ENCODE measurements at regions not wholly inside any gene's neighbourhood (a gene's known extent, or its start where the extent isn't known, plus 50 kb on each side); places are given as distances from the start of the nearest gene placed in this dataset.

DNA sequence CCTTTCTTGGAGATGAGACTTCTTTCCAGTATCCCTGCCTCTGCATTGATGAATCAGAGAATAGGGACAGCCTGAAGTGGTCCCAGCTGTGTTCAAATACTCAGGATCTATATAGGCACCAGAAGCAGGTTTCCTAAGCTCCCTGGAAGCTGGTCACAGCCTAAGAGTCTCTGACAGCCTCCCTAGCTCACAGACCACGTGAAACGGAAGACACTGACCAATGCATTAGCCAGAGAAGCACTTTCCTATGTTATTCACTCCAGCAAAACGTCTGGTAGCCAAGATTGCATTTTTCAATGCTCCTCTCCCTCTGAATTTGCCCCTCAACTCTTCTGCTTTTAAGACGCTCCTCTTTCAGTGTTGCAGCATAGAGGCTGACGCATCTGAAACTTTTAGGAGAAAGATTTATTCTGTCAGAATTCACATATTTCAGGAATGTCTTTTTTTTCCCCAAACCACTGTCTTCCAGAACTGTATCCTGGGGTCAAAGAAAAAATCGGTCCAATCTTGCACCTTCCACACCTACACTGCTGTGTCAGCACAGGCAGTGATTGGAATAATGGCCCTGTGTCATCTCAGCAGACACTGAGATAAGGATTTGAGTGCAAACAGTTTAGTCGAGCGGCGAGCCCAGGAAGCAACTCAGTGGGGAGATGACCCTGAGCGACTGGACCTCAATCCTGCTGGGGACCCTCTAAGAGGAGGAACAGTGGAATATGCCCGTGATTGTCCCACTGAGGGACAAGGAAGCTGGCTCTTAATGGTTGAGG, 109.4 kb downstream of the SMIM20 start:
- Mint-ChIP-seq H3K27me3 (peaks cover 44% of the 10 kb centered on the region), H3K4me3 (no peak overlapping the region), H3K27ac (no peak overlapping the region), H3K4me1 (peaks cover 7% of the 10 kb centered on the region), H3K36me3 (ENCODE audit: low read depth) (peaks cover 4% of the 10 kb centered on the region)
- DNase-seq (no peak), ATAC-seq (no peak)
- no peaks in the 10 kb centered on the region for H3K9me3 ChIP-seq (ENCODE audit: control insufficient read depth, low read length, poor library complexity, severe bottlenecking)

DNA sequence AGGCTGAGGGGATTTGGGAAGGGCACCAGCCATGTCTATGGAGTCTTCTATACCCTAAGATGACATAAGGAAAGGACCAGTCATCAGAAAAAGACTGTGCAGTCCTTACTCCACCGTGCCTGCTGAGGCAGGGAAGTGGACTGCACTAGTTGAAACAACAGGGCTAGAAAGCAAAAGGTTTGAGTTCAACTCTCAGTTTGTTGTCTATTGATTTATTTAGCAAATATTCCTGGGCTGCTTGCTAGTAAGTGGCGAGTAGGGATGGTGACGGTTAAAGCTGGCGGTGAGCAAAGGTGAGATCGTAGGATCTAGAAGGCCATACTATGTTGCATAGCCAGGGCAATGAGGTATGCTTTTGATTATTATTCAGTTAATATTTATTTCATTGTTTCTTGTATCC, 110.1 kb downstream of the SMIM20 start:
- Mint-ChIP-seq H3K4me1 (peaks cover 11% of the 10 kb centered on the region), H3K27me3 (peaks cover 44% of the 10 kb centered on the region), H3K27ac (no peak overlapping the region), H3K36me3 (ENCODE audit: low read depth) (peaks cover 4% of the 10 kb centered on the region), H3K4me3 (no peak overlapping the region)
- no peak for DNase-seq
- no peaks in the 10 kb centered on the region for H3K9me3 ChIP-seq (ENCODE audit: control insufficient read depth, low read length, poor library complexity, severe bottlenecking)
- no peak for ATAC-seq

DNA sequence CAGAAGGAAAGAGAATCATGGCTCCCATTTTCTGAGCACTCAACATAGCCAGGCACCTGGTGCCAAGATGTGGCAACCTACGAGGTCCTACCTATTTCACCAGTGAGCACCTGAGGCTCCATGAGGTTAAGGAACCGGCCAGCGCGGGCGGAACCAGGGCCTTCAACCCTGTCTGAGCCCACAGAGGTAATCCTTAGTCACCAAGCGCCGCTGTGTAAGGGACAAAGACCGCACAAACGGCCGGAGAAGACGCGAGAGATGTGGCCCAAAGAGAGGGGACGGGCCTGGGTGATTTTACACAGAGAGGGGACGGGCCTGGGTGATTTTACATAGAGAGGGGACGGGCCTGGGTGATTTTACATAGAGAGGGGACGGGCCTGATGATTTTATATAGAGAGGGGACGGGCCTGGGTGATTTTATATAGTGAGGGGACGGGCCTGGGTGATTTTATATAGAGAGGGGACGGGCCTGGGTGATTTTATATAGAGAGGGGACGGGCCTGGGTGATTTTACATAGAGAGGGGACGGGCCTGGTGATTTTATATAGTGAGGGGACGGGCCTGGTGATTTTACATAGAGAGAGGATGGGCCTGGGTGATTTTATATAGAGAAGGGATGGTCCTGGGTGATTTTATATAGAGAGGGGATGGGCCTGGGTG, 114.2 kb downstream of the SMIM20 start:
- Mint-ChIP-seq H3K27me3 (peaks cover 31% of the 10 kb centered on the region), H3K4me3 (no peak overlapping the region), H3K4me1 (peaks cover 10% of the 10 kb centered on the region), H3K27ac (no peak overlapping the region), H3K36me3 (ENCODE audit: low read depth) (peaks cover 10% of the 10 kb centered on the region)
- DNase-seq = no peak
- no peaks in the 10 kb centered on the region for H3K9me3 ChIP-seq (ENCODE audit: control insufficient read depth, low read length, poor library complexity, severe bottlenecking)
- no peak for ATAC-seq

DNA sequence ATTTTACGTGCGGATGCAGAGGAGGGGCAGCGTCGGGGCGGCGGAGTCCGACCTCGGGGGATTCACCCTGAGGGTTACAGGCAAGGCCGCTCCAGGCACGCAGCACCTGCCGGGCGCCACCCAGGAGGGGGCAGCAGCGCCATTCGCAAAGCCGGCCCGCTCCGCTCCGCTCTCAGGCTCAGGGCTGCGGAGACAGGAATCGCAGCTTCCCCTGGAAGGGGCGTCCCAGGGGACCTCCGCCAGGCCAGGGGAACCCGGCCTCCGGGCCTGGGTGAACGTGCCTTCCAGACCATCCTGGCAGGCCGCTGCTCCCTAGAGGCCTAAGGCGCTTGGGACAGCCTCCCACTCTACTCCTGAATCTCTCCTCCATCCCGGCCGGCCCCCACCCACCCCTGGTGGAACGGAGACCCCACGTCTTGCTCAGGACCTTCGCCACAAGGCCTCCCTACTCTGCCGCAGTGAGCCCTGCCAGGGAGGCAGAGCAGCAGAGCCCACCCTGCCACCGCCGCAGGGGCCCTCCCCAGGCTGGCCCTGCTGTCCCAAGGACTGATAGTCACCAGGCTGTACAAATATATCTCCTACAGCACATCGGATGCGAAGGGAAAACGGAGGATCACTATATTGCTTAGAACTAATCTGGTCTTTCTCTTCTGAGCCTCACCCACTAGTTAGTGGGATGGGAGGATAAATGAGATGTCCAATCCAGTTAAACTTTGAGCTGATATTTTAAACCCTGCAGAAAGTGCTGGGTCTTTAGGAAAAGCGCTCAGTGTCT, 115.0 kb downstream of the SMIM20 start:
- peaks cover 10% of the 10 kb centered on the region for H3K4me1 Mint-ChIP-seq
- H3K27me3 Mint-ChIP-seq = peaks cover 24% of the 10 kb centered on the region
- no peak overlapping the region for H3K27ac Mint-ChIP-seq
- DNase-seq = peak; percentile 54 to 62 (median 60)
- no peaks in the 10 kb centered on the region for H3K9me3 ChIP-seq (ENCODE audit: control insufficient read depth, low read length, poor library complexity, severe bottlenecking)
- no peak overlapping the region for H3K4me3 Mint-ChIP-seq
- peaks cover 10% of the 10 kb centered on the region for H3K36me3 Mint-ChIP-seq (ENCODE audit: low read depth)
- ATAC-seq = peak; percentile 90

DNA sequence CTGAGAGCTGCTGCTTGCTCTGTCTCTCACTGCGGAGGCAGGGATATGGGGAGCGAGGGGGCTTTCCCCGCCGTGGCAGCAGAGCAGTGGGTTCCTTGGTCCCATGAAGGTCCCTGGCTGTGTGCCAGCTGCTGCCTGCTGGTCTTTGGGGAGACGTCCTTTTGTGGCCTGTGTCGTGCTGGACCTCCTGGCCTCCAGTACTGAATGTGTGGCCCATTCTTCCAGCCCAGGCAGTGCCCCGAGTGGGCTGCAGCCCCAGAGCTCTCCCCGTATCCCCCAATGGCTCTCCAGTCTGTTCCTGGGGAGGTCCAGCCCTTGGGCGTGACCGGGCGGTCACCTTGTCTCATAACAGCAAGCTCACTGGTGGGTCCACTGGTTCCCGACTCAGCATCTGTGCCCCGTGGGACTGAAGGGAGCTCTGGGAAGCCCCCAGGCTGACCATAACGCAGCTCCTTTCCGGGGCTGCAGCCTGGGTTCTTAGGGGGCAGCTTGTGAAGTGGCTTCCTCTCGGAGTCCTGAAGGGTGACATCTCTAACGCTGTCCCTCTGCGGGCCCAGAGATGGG, 115.6 kb downstream of the SMIM20 start:
- H3K4me1 Mint-ChIP-seq = peaks cover 13% of the 10 kb centered on the region
- H3K4me3 Mint-ChIP-seq = peak overlapping the region; percentile 61
- H3K27me3 Mint-ChIP-seq = peaks cover 22% of the 10 kb centered on the region
- no peak for ATAC-seq
- DNase-seq = no peak
- peaks cover 10% of the 10 kb centered on the region for H3K36me3 Mint-ChIP-seq (ENCODE audit: low read depth)
- no peaks in the 10 kb centered on the region for H3K9me3 ChIP-seq (ENCODE audit: control insufficient read depth, low read length, poor library complexity, severe bottlenecking)
- peak overlapping the region; percentile 21 for H3K27ac Mint-ChIP-seq

DNA sequence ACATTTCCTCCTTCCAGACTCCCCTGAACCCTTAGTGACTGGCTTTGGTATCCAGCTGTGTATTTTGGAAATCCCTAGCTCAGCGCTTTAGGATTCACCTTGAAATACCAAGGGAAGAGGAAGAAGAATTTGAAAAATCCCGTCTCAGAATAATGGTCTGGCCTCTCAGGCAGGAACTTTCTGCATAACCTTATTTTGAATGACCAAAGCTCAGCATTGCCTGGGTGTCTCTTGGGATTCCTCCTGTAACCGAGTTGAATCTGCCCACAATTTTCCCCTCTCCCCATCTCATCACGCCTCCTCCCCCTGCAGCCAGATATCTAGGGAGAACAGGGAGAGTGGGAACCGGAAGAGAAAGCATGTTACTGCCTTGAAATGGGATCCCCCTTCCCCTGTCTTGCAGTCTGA, 116.2 kb downstream of the SMIM20 start:
- Mint-ChIP-seq H3K27me3 (peaks cover 22% of the 10 kb centered on the region), H3K4me3 (peak overlapping the region; percentile 58), H3K36me3 (ENCODE audit: low read depth) (peaks cover 10% of the 10 kb centered on the region), H3K27ac (peak overlapping the region; percentile 21), H3K4me1 (peaks cover 16% of the 10 kb centered on the region)
- H3K9me3 ChIP-seq (ENCODE audit: control insufficient read depth, low read length, poor library complexity, severe bottlenecking) = no peaks in the 10 kb centered on the region
- DNase-seq (no peak), ATAC-seq (no peak)

DNA sequence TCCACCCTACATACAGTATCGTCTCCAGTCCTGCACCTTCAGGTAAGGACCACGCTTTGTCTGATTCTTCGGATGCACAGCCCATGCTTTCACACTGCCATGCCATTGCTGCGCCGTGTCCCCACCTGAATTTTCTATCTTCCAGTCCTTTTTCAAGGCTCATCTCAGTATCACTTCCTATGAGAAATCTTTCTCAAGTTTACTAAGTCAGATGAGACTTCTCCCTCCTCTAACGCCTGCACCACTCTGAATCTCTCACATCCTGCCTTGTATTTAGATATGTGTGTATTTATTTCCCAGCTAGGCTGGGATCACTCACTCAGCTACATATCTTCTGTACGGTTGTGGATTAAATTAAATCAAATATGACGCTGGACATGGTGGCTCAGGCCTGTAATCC, 116.8 kb downstream of the SMIM20 start:
- no peaks in the 10 kb centered on the region for H3K9me3 ChIP-seq (ENCODE audit: control insufficient read depth, low read length, poor library complexity, severe bottlenecking)
- peaks cover 22% of the 10 kb centered on the region for H3K27me3 Mint-ChIP-seq
- ATAC-seq (no peak), DNase-seq (no peak)
- peak overlapping the region; percentile 58 for H3K4me3 Mint-ChIP-seq
- H3K36me3 Mint-ChIP-seq (ENCODE audit: low read depth) = peaks cover 10% of the 10 kb centered on the region
- H3K4me1 Mint-ChIP-seq = peaks cover 16% of the 10 kb centered on the region
- H3K27ac Mint-ChIP-seq = no peak overlapping the region

DNA sequence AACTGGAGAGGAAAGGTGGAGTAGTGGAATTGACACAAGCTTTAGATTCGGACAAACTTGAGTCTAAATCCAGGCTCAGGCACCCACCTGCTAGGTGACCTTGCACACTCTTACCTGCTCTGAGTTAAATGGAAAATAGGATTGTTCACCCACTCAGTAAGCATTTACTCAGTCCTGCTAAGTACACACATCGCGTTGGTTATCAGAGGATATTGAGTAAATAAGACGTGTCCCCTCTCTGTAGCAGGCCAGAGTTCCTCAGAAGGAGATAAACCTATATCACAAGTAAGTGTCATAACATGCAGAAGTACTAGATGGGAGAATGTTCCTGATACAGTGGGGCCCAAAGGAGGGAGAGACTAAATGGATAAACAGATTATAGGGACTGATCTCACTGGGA, 117.7 kb downstream of the SMIM20 start:
- no peak for ATAC-seq
- H3K27me3 Mint-ChIP-seq = peaks cover 20% of the 10 kb centered on the region
- H3K4me3 Mint-ChIP-seq = no peak overlapping the region
- no peaks in the 10 kb centered on the region for H3K9me3 ChIP-seq (ENCODE audit: control insufficient read depth, low read length, poor library complexity, severe bottlenecking)
- H3K4me1 Mint-ChIP-seq = peaks cover 16% of the 10 kb centered on the region
- no peak for DNase-seq
- H3K36me3 Mint-ChIP-seq (ENCODE audit: low read depth) = peaks cover 8% of the 10 kb centered on the region
- H3K27ac Mint-ChIP-seq = no peak overlapping the region

DNA sequence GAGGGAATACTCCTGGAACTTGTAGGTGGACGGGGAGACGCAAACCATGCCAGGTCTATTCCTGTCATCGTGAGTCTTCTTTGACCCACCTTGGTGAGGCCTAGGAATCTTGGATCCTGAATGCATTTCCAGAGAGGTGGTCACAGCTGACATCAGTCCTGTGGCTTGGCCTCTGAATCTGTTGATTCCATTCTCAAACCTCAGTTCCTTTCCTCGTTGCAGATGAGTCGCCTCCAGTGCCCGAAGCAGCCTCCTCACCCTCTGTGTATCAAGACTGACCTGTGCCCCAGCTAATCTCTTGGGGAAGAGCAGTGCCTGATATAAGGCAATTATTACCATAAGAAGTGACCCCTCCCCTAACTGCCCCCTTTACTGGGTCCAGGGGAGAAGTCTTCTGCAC, 118.1 kb downstream of the SMIM20 start:
- Mint-ChIP-seq H3K27ac (no peak overlapping the region), H3K4me3 (no peak overlapping the region), H3K36me3 (ENCODE audit: low read depth) (peaks cover 6% of the 10 kb centered on the region), H3K27me3 (peaks cover 16% of the 10 kb centered on the region), H3K4me1 (peaks cover 12% of the 10 kb centered on the region)
- no peaks in the 10 kb centered on the region for H3K9me3 ChIP-seq (ENCODE audit: control insufficient read depth, low read length, poor library complexity, severe bottlenecking)
- DNase-seq (no peak), ATAC-seq (no peak)

DNA sequence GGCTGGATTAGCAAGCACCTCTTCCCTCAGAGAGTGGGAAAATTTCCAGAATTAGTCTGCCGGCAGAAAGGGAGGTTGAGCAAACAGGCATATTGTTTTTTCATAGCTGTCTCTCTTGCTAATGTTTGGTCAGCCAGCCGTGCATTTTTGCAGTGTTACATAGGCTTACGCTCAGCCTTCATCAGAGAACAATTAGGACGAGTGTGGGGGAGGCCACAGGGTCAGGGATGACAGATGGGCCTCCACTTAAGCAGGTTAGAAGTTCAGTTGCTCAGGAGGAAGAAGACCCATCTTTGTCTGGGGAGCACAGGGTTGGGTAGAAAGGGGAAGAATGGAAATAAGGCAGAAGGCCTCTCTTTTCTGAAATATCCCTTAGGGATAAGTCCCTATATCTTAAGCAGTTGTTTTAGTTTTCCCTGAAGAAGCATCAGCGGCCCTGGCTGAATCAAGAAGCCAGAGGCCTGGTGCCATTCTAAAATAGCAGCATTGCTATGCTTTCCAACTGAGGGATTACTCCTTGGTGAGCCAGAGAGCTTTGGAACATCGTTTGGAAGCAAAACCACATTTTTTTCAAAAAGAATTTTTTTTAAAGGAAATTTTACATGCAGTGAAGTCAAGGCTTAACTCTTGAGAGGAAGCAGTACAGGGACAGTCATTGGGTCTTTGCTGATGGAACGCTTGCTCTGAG, 118.8 kb downstream of the SMIM20 start:
- peaks cover 20% of the 10 kb centered on the region for H3K27me3 Mint-ChIP-seq

DNA sequence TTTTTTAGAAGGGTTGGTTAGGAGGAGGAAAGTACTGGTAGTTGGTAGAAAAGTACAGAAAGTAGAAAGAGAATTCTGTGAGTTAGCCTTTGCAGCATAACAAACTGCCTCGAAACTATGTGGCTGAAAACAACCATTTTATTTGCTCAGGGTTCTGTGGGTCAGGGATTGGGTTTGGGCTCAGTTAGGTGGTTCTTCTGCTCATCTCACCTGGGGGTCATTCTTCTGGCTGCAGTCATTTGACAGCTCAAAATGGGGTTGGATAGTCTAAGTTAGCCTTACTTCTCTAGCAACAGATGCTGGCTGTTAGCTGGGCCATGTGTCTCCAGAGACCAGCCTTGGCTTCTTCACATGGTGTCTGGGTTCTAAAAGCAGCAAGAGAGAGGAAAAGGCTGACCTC, 119.4 kb downstream of the SMIM20 start:
- H3K4me3 Mint-ChIP-seq = no peak overlapping the region
- H3K36me3 Mint-ChIP-seq (ENCODE audit: low read depth) = peaks cover 9% of the 10 kb centered on the region
- peaks cover 17% of the 10 kb centered on the region for H3K27me3 Mint-ChIP-seq
- DNase-seq = no peak
- ATAC-seq = no peak
- peaks cover 15% of the 10 kb centered on the region for H3K4me1 Mint-ChIP-seq
- H3K9me3 ChIP-seq (ENCODE audit: control insufficient read depth, low read length, poor library complexity, severe bottlenecking) = no peaks in the 10 kb centered on the region
- H3K27ac Mint-ChIP-seq = no peak overlapping the region

More for the DNA sequence above, 118.8 kb downstream of the SMIM20 start:
- H3K4me3 Mint-ChIP-seq = no peak overlapping the region
- H3K27ac Mint-ChIP-seq = no peak overlapping the region
- H3K4me1 Mint-ChIP-seq = peaks cover 14% of the 10 kb centered on the region
- no peaks in the 10 kb centered on the region for H3K9me3 ChIP-seq (ENCODE audit: control insufficient read depth, low read length, poor library complexity, severe bottlenecking)
- DNase-seq = no peak
- no peak for ATAC-seq
- peaks cover 8% of the 10 kb centered on the region for H3K36me3 Mint-ChIP-seq (ENCODE audit: low read depth)

DNA sequence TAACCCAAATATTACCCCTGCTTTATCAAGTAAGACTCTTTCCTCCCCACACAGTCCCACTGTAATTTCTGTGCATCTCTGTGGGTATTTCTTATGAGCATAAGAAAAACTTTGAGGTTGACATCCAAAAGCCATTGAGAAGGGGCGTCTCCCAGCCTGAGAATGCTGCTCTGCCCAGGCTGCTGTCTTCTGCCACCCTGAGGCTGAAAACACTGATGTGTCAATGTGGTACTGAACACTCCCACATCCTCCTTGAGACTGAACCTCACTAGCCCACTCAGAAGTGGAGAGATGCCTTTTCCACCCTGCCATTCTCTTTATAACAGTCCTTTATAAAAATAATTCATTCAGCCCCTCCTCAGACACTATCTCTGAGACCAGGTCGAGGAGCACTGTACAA, 120.8 kb downstream of the SMIM20 start:
- no peaks in the 10 kb centered on the region for H3K9me3 ChIP-seq (ENCODE audit: control insufficient read depth, low read length, poor library complexity, severe bottlenecking)
- H3K27me3 Mint-ChIP-seq = peaks cover 27% of the 10 kb centered on the region
- DNase-seq (no peak), ATAC-seq (peak; percentile 32)
- H3K4me1 Mint-ChIP-seq = peaks cover 10% of the 10 kb centered on the region
- peaks cover 9% of the 10 kb centered on the region for H3K36me3 Mint-ChIP-seq (ENCODE audit: low read depth)
- H3K4me3 Mint-ChIP-seq = no peak overlapping the region
- H3K27ac Mint-ChIP-seq = no peak overlapping the region

DNA sequence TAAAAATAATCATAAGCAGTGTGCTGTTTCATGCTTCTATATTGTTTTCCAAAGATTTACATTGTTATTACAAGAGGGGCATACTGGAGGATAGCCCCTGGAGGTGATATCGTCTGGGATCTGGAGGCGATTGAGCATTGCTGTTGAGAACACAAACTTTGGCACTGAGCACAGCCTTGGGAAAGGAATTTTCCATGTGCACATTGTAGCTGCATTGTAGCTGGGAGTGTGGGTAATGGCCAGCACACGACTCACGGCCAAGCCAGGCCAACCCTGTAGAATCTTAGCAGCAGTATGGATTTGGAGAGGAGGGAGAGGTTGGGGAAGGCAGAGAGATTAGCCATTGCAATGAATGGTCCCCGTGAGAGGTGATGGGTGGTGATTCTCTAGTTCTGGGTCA, 121.9 kb downstream of the SMIM20 start:
- H3K9me3 ChIP-seq (ENCODE audit: control insufficient read depth, low read length, poor library complexity, severe bottlenecking) = no peaks in the 10 kb centered on the region
- Mint-ChIP-seq H3K4me1 (peaks cover 10% of the 10 kb centered on the region), H3K4me3 (no peak overlapping the region), H3K27me3 (peaks cover 29% of the 10 kb centered on the region), H3K36me3 (ENCODE audit: low read depth) (peaks cover 3% of the 10 kb centered on the region), H3K27ac (no peak overlapping the region)
- ATAC-seq (no peak), DNase-seq (no peak)
